ENCODE measurements at regions not wholly inside any gene's neighbourhood (a gene's known extent, or its start where the extent isn't known, plus 50 kb on each side); places are given as distances from the start of the nearest gene placed in this dataset.

- TF ChIP-seq POLR2AphosphoS5 (IDR thresholded peaks at IDR 0.05; ENCODE audit: low read depth, low read length): no peak
- TF ChIP-seq POLR2A (IDR thresholded peaks at IDR 0.05; ENCODE audit: low read depth, low read length): no peak
These were observed 717.9 kb downstream of the DIAPH3 start for GRCh38 chr13:59445812-59446211.

Data from GM12892 (cell line).